NCI-H1436 (cell line): ENCODE measurements at regions not wholly inside any gene's neighbourhood (a gene's known extent, or its start where the extent isn't known, plus 50 kb on each side); places are given as distances from the start of the nearest gene placed in this dataset.

Experiments used
- DNase-seq: peaks from one replicate; lab custom pipeline; 2025; lab: John Stamatoyannopoulos, UW

- no peak for DNase-seq
These were observed 278.7 kb downstream of the FIGN start for GRCh38 chr2:163456953-163457743.

GRCh38 chr2:163455815-163456214 lies 280.0 kb downstream of the FIGN start:
- DNase-seq, result no peak

DNA sequence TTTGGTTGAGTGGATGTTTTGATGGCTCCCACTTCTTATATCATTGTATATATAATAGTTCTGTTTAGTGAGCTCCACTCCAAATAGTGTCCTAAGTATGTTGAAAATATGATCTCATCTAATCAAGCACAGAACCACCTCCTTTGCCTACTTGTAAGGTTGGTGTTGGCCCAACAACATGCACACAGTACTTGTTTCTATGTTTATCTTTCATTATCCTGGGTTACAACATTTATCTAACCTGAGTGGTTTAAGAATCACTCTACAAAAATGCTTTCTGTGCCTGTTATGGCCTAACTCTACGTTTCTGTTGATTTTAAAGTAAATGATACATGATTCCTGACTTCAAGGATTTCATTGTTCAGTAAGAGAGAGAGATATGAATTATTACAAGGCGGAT lies 281.9 kb downstream of the FIGN start:
- no peak for DNase-seq

GRCh38 chr2:163441603-163442002 lies 294.2 kb downstream of the FIGN start:
- no peak for DNase-seq

GRCh38 chr2:163436963-163437362 lies 298.8 kb downstream of the FIGN start:
- DNase-seq, result peak; percentile 35

GRCh38 chr2:163428187-163428586 lies 307.6 kb downstream of the FIGN start:
- DNase-seq, result no peak

GRCh38 chr2:163420604-163421003 lies 315.2 kb downstream of the FIGN start:
- DNase-seq, result no peak

DNA sequence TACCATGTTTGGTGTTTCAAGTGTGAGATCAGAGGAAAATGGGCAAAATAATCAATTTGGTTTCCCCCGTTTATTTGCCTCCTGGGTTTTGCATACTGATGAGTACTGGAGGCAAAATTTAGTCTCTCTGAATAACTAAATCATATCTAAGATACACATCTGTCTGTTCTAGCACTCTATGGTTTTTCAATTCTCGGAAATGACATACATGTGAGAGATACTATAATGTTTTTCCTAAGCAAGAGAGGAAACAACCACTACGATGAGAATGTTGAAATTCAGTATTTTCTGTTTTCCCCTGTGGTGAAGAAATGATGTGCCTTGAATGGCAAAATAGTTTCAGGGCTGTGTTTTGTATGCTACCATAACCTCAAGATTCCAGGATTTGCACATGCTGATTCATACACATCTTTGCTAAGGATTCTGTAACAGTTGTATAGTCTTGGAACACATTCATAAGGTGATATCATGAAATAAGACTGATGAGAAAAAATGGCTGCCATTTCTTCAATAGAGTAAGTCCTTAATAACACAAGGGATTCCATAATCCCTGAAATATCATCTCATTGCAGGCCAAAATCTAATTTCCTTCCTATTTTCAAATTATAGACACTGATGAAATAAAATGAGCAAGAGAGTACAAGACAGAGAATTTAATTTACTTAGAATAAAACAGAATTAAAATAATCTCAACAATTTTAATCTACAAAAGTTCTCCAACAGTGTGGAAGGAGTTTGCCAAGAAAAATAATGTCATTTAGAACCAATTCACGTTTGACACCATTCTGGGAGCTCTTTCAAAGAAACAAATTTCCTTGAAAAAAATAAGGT lies 316.6 kb downstream of the FIGN start:
- no peak for DNase-seq

DNA sequence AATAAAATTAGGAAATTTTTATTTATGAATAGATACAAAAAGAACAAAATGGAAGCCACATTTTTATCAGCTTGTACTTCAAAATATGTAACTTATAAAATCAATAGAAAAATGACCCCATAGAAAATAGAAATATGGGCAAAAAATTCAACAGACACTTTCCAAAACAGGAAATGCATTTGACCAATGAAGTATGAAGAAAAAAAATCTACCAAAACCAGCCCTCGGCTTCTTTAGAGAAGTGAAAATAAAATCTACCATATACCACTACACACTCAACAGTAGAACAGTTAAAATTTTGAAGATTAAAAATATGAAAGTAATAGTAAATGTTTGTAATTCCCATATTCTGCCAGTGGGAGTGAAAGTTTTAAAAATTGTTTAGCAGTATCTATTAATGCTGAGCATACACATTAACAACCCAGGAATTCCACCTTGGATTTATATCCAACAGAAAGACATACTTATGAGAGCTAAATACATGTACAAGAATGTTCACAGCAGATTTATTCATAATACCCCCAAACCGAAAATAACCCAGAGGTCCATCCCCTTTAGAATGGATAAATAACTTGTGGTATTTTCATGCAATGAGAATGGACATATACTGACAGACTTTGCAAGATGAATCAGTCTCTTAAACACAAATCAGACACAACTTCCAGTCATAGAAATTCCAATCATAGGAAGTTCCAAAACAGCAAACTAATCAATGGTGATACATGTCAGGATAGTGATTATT lies 318.0 kb downstream of the FIGN start:
- no peak for DNase-seq

DNA sequence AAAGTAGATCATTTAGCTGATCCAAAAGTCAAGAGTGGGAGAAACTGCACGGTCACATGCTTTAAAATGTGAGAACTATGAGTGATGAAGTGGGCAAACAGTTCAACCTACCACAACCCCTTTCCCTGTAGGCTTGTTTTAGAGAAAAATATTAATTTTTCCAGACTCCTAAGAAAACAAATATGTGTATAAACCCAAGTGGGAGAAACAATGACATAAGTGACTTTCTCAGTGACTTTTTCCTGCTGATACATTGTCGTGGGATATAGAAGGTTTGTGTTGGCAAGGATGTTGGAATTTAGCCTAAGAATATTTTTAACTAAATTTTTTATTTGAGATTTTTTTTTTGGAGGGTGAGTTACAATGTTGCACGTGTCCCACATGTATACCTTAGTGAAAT lies 321.7 kb downstream of the FIGN start:
- DNase-seq, result no peak

GRCh38 chr2:163407296-163407695 lies 328.5 kb downstream of the FIGN start:
- DNase-seq, result no peak

DNA sequence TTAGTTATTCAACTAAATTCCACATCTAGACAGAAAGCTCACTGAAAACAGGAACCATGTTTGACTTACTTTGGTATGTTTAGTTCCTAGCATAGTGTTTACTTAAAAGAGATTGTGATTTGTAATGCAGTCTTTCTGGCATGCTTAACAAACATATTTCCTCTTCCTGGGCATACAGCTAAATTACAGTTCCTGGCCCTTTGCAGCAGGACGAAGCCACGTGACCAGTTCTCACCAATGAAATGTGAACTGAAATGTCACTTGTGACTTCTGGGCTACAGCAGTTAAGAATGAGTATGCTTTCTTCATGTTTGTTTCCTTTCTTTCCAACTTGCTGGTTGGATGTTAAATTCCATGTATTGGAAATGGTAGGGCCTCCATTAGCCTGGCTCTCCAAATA lies 330.5 kb downstream of the FIGN start:
- no peak for DNase-seq

GRCh38 chr2:163401481-163401880 lies 334.3 kb downstream of the FIGN start:
- DNase-seq, result no peak

DNA sequence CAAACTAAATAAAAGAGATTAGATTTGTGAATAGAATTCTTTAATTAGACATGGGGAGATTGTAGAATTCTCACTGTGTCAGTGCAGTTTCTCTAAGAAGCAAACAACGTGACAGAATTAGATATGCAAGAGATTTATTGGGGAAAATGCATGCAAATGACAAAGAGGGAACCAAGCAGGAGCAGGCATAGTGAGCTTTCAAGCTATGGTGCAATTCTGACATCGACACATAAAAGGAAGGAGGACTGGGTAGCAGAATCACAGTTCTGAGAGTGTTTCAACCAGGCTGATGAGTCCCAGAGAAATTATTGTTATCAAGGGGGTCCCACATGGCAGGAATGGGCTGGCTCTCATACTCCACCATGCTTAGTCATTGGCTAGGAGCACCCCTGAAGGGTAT lies 338.4 kb downstream of the FIGN start:
- no peak for DNase-seq

GRCh38 chr2:163395602-163396001 lies 340.2 kb downstream of the FIGN start:
- DNase-seq, result no peak

- DNase-seq, result no peak
These were observed 346.0 kb downstream of the FIGN start for GRCh38 chr2:163389838-163390237.

GRCh38 chr2:163375472-163375871 lies 360.3 kb downstream of the FIGN start:
- DNase-seq, result no peak

GRCh38 chr2:163375070-163375469 lies 360.7 kb downstream of the FIGN start:
- no peak for DNase-seq

DNA sequence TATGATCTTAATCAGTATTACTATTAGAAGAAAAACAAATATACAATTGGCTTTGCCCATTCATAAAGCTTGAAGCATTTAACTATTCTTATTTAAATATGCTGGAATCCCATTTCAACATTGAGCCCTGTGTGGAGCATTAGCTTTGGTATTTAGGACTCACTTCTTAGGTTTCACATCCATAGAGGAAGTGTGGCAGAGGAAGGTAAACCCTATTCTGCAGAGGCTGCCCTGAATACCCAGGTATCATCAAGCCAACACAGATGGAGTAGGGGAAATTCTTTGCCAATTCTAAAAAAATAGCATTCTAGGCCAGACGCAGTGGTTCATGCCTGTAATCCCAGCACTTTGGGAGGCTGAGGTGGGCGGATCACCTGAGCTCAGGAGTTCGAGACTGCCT lies 361.5 kb downstream of the FIGN start:
- no peak for DNase-seq

DNA sequence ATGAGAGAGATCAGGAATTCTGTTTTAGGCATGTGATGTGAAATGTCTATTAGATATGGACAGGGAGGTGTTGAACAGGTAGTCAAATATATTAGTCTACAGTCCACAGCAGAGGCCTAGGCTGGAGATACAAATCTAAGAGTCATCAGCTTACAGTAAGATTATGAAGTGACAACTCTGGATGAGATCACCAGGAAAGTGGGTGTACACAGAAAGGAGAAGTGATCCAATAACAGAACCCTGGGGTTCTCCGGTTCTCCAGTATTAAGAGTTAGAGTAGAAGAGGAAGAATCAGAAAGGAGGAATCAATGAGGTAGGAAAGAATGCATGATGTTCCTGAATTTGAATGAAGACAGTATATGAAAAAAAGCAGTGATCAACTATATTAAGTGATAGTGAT lies 362.3 kb downstream of the FIGN start:
- DNase-seq, result no peak

DNA sequence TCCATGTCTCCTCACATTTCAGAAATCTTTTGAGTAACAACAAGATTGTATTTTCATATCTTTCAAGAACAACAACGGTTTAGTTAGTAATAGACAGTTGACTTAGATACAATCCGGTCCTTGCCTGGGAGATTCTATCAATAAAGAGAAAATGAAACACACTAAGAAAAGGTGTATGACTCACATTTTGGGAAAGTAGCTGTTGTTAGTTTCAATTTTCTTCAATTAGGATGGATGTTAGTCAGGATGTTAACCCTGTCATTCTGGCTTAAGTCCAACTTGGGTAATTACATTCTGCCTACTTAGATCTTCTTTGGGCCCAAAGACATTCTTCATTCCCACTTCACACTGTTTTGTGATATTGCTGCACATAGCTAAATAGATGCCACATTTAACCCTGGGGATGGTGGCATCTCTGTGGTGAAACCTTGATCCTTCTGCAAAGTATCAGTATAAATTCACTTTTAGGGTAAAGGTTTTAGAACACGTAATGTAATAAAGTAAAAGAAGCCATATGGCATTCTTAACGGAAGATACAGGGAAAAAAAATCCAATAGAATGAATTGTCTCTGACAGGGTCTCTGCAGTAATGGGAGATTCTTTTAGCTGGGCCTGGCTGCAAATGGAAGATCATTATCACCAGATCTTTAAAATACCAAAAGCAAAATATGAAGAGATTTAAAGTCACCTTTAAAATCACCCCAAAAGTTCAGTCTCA lies 365.5 kb downstream of the FIGN start:
- no peak for DNase-seq

GRCh38 chr2:163369111-163369510 lies 366.7 kb downstream of the FIGN start:
- DNase-seq, result no peak
